ENCODE measurements at regions not wholly inside any gene's neighbourhood (a gene's known extent, or its start where the extent isn't known, plus 50 kb on each side); places are given as distances from the start of the nearest gene placed in this dataset.
A peak's percentile ranks its signal among the peaks of the same experiment; 100 is the strongest.
"Not testable (repeated sequence)": the region's sequence is repeated elsewhere in the genome, so short reads cannot be mapped to it uniquely, and the experiment has no call there.

- DNase-seq: no peak
- H3K27ac ChIP-seq (ENCODE audit: insufficient read depth in 1 of 2, low read depth in 1 of 2, low read length in 2 of 2, poor library complexity in 1 of 2, severe bottlenecking in 2 of 2): no peak overlapping the region
- ChIA-PET CTCF (no interaction called here), POLR2A (interaction anchor here (0.5 kb wide), 1 partner anchor 295 kb away, joined by 4 read pairs; no protein-coding TSS in a partner anchor)
- WGBS (ENCODE audit: insufficient coverage): 100% methylated on average over 4 of the region's 4 CpGs
- H3K4me1 ChIP-seq (ENCODE audit: control extremely low read depth in 1 of 4, control insufficient read depth in 4 of 4, insufficient read depth in 4 of 4, low read length in 3 of 4): no peaks in the 10 kb centered on the region
- H3K4me3 ChIP-seq (ENCODE audit: control insufficient read depth in 1 of 7, extremely low read depth in 1 of 7, insufficient read depth in 4 of 7, low read depth in 2 of 7, low read length in 6 of 7): no peak overlapping the region
- H3K9me3 ChIP-seq (ENCODE audit: control extremely low read depth in 1 of 5, control insufficient read depth in 4 of 5, insufficient read depth in 2 of 5, low read depth in 1 of 5, low read length in 4 of 5): no peaks in the 10 kb centered on the region
- no peaks in the 10 kb centered on the region for H3K27me3 ChIP-seq (replicated peaks in 2 of 5; ENCODE audit: control insufficient read depth in 4 of 5, insufficient read depth in 5 of 5, low read length in 4 of 5)
- H3K36me3 ChIP-seq (ENCODE audit: control insufficient read depth in 4 of 4, insufficient read depth in 4 of 4, low read length in 3 of 4): no peaks in the 10 kb centered on the region
These were observed 116.0 kb upstream of the MRPS22 start for GRCh38 chr3:139227827-139228226.

GRCh38 chr3:139230391-139230790 is 113.4 kb upstream of the MRPS22 start:
- no peak overlapping the region for H3K4me3 ChIP-seq (ENCODE audit: control insufficient read depth in 1 of 7, extremely low read depth in 1 of 7, insufficient read depth in 4 of 7, low read depth in 2 of 7, low read length in 6 of 7)
- no peaks in the 10 kb centered on the region for H3K9me3 ChIP-seq (ENCODE audit: control extremely low read depth in 1 of 5, control insufficient read depth in 4 of 5, insufficient read depth in 2 of 5, low read depth in 1 of 5, low read length in 4 of 5)
- no peak overlapping the region for H3K27ac ChIP-seq (ENCODE audit: insufficient read depth in 1 of 2, low read depth in 1 of 2, low read length in 2 of 2, poor library complexity in 1 of 2, severe bottlenecking in 2 of 2)
- ChIA-PET CTCF (no interaction called here), POLR2A (no interaction called here)
- no peaks in the 10 kb centered on the region for H3K36me3 ChIP-seq (ENCODE audit: control insufficient read depth in 4 of 4, insufficient read depth in 4 of 4, low read length in 3 of 4)
- DNase-seq: no peak
- 100% methylated on average over 3 of the region's 8 CpGs for WGBS (ENCODE audit: insufficient coverage)
- no peaks in the 10 kb centered on the region for H3K27me3 ChIP-seq (replicated peaks in 2 of 5; ENCODE audit: control insufficient read depth in 4 of 5, insufficient read depth in 5 of 5, low read length in 4 of 5)
- H3K4me1 ChIP-seq (ENCODE audit: control extremely low read depth in 1 of 4, control insufficient read depth in 4 of 4, insufficient read depth in 4 of 4, low read length in 3 of 4): no peaks in the 10 kb centered on the region

GRCh38 chr3:139231555-139232281 is 112.1 kb upstream of the MRPS22 start:
- 80% methylated on average over 2 of the region's 5 CpGs for WGBS (ENCODE audit: insufficient coverage)
- DNase-seq: peak; percentile 16 to 81 (median 70)

GRCh38 chr3:139232341-139232740 is 111.5 kb upstream of the MRPS22 start:
- WGBS (ENCODE audit: insufficient coverage): 100% methylated on average over 2 of the region's 3 CpGs
- H3K4me1 ChIP-seq (ENCODE audit: control extremely low read depth in 1 of 4, control insufficient read depth in 4 of 4, insufficient read depth in 4 of 4, low read length in 3 of 4): not testable (repeated sequence)

More at GRCh38 chr3:139231555-139232281, 112.1 kb upstream of the MRPS22 start:
- POLR2A ChIA-PET: no interaction called here
- no peak overlapping the region for H3K4me3 ChIP-seq (ENCODE audit: control insufficient read depth in 1 of 7, extremely low read depth in 1 of 7, insufficient read depth in 4 of 7, low read depth in 2 of 7, low read length in 6 of 7)
- H3K36me3 ChIP-seq (ENCODE audit: control insufficient read depth in 4 of 4, insufficient read depth in 4 of 4, low read length in 3 of 4): no peaks in the 10 kb centered on the region
- no peaks in the 10 kb centered on the region for H3K4me1 ChIP-seq (ENCODE audit: control extremely low read depth in 1 of 4, control insufficient read depth in 4 of 4, insufficient read depth in 4 of 4, low read length in 3 of 4)
- H3K27me3 ChIP-seq (replicated peaks in 2 of 5; ENCODE audit: control insufficient read depth in 4 of 5, insufficient read depth in 5 of 5, low read length in 4 of 5): no peaks in the 10 kb centered on the region
- H3K27ac ChIP-seq (ENCODE audit: insufficient read depth in 1 of 2, low read depth in 1 of 2, low read length in 2 of 2, poor library complexity in 1 of 2, severe bottlenecking in 2 of 2): no peak overlapping the region
- CTCF ChIA-PET: interaction anchor here (0.8 kb wide), 1 partner anchor 28 kb away, joined by 3 read pairs; no protein-coding TSS in a partner anchor
- H3K9me3 ChIP-seq (ENCODE audit: control extremely low read depth in 1 of 5, control insufficient read depth in 4 of 5, insufficient read depth in 2 of 5, low read depth in 1 of 5, low read length in 4 of 5): no peaks in the 10 kb centered on the region

GRCh38 chr3:139234491-139234890 is 109.3 kb upstream of the MRPS22 start:
- Histone ChIP-seq H3K27ac (ENCODE audit: insufficient read depth in 1 of 2, low read depth in 1 of 2, low read length in 2 of 2, poor library complexity in 1 of 2, severe bottlenecking in 2 of 2) (no peak overlapping the region), H3K4me1 (ENCODE audit: control extremely low read depth in 1 of 4, control insufficient read depth in 4 of 4, insufficient read depth in 4 of 4, low read length in 3 of 4) (no peaks in the 10 kb centered on the region), H3K9me3 (ENCODE audit: control extremely low read depth in 1 of 5, control insufficient read depth in 4 of 5, insufficient read depth in 2 of 5, low read depth in 1 of 5, low read length in 4 of 5) (no peaks in the 10 kb centered on the region), H3K27me3 (replicated peaks in 2 of 5; ENCODE audit: control insufficient read depth in 4 of 5, insufficient read depth in 5 of 5, low read length in 4 of 5) (peaks cover 2 to 13% (median 4%) of the 10 kb centered on the region in 5 experiments), H3K4me3 (ENCODE audit: control insufficient read depth in 1 of 7, extremely low read depth in 1 of 7, insufficient read depth in 4 of 7, low read depth in 2 of 7, low read length in 6 of 7) (no peak overlapping the region), H3K36me3 (ENCODE audit: control insufficient read depth in 4 of 4, insufficient read depth in 4 of 4, low read length in 3 of 4) (no peaks in the 10 kb centered on the region)
- DNase-seq: no peak
- ChIA-PET CTCF (interaction anchor here (0.7 kb wide), 1 partner anchor 10 kb away, joined by 3 read pairs; no protein-coding TSS in a partner anchor), POLR2A (no interaction called here)
- WGBS (ENCODE audit: insufficient coverage): 0% methylated on average over 1 of the region's 3 CpGs

More at GRCh38 chr3:139232341-139232740, 111.5 kb upstream of the MRPS22 start:
- H3K4me3 ChIP-seq (ENCODE audit: control insufficient read depth in 1 of 7, extremely low read depth in 1 of 7, insufficient read depth in 4 of 7, low read depth in 2 of 7, low read length in 6 of 7); H3K27me3 ChIP-seq (replicated peaks in 2 of 5; ENCODE audit: control insufficient read depth in 4 of 5, insufficient read depth in 5 of 5, low read length in 4 of 5); POLR2A ChIA-PET; CTCF ChIA-PET; H3K27ac ChIP-seq (ENCODE audit: insufficient read depth in 1 of 2, low read depth in 1 of 2, low read length in 2 of 2, poor library complexity in 1 of 2, severe bottlenecking in 2 of 2); DNase-seq; H3K36me3 ChIP-seq (ENCODE audit: control insufficient read depth in 4 of 4, insufficient read depth in 4 of 4, low read length in 3 of 4); H3K9me3 ChIP-seq (ENCODE audit: control extremely low read depth in 1 of 5, control insufficient read depth in 4 of 5, insufficient read depth in 2 of 5, low read depth in 1 of 5, low read length in 4 of 5): not testable (repeated sequence)

GRCh38 chr3:139235192-139235591 is 108.6 kb upstream of the MRPS22 start:
- POLR2A ChIA-PET: no interaction called here
- Histone ChIP-seq H3K27me3 (replicated peaks in 2 of 5; ENCODE audit: control insufficient read depth in 4 of 5, insufficient read depth in 5 of 5, low read length in 4 of 5) (peaks cover 2 to 19% (median 6%) of the 10 kb centered on the region in 5 experiments), H3K27ac (ENCODE audit: insufficient read depth in 1 of 2, low read depth in 1 of 2, low read length in 2 of 2, poor library complexity in 1 of 2, severe bottlenecking in 2 of 2) (no peak overlapping the region), H3K36me3 (ENCODE audit: control insufficient read depth in 4 of 4, insufficient read depth in 4 of 4, low read length in 3 of 4) (no peaks in the 10 kb centered on the region), H3K9me3 (ENCODE audit: control extremely low read depth in 1 of 5, control insufficient read depth in 4 of 5, insufficient read depth in 2 of 5, low read depth in 1 of 5, low read length in 4 of 5) (no peaks in the 10 kb centered on the region), H3K4me1 (ENCODE audit: control extremely low read depth in 1 of 4, control insufficient read depth in 4 of 4, insufficient read depth in 4 of 4, low read length in 3 of 4) (no peaks in the 10 kb centered on the region), H3K4me3 (ENCODE audit: control insufficient read depth in 1 of 7, extremely low read depth in 1 of 7, insufficient read depth in 4 of 7, low read depth in 2 of 7, low read length in 6 of 7) (no peak overlapping the region)
- no peak for DNase-seq
- CTCF ChIA-PET: no interaction called here
- WGBS (ENCODE audit: insufficient coverage): no CpG with 5 or more reads among the region's 1 CpG

- Histone ChIP-seq H3K36me3 (ENCODE audit: control insufficient read depth in 4 of 4, insufficient read depth in 4 of 4, low read length in 3 of 4) (no peaks in the 10 kb centered on the region), H3K27ac (ENCODE audit: insufficient read depth in 1 of 2, low read depth in 1 of 2, low read length in 2 of 2, poor library complexity in 1 of 2, severe bottlenecking in 2 of 2) (no peak overlapping the region), H3K27me3 (replicated peaks in 2 of 5; ENCODE audit: control insufficient read depth in 4 of 5, insufficient read depth in 5 of 5, low read length in 4 of 5) (peaks cover 4 to 22% (median 13%) of the 10 kb centered on the region in 5 experiments), H3K4me3 (ENCODE audit: control insufficient read depth in 1 of 7, extremely low read depth in 1 of 7, insufficient read depth in 4 of 7, low read depth in 2 of 7, low read length in 6 of 7) (no peak overlapping the region), H3K4me1 (ENCODE audit: control extremely low read depth in 1 of 4, control insufficient read depth in 4 of 4, insufficient read depth in 4 of 4, low read length in 3 of 4) (no peaks in the 10 kb centered on the region), H3K9me3 (ENCODE audit: control extremely low read depth in 1 of 5, control insufficient read depth in 4 of 5, insufficient read depth in 2 of 5, low read depth in 1 of 5, low read length in 4 of 5) (no peaks in the 10 kb centered on the region)
- 100% methylated on average over 1 of the region's 3 CpGs for WGBS (ENCODE audit: insufficient coverage)
- ChIA-PET POLR2A (no interaction called here), CTCF (no interaction called here)
- no peak for DNase-seq
These were observed 107.5 kb upstream of the MRPS22 start for GRCh38 chr3:139236336-139236735.

Data from common myeloid progenitor, CD34-positive (primary cell).